Activated T-cell treated with anti-CD3 and anti-CD28 coated beads, Interleukin-2, amount 50 U/mL, for 72 hours (primary cell): ENCODE measurements at regions not wholly inside any gene's neighbourhood (a gene's known extent, or its start where the extent isn't known, plus 50 kb on each side); places are given as distances from the start of the nearest gene placed in this dataset.
"Not testable (repeated sequence)": the region's sequence is repeated elsewhere in the genome, so short reads cannot be mapped to it uniquely, and the experiment has no call there.

Source experiments
- ATAC-seq, 2 donors: fragments of 150-1000 bp; cut with Tn5 transposase; replicated peaks in 1 of 2; 2 replicates each; pipeline ENCODE4 v1.10.0; 2021; ENCODE audit warnings: moderate library complexity in 2 of 2, mild to moderate bottlenecking in 1 of 2
- DNase-seq, 2 donors: peaks; one replicate each; pipeline ENCODE4 v3.0.0; 2021 to 2022; ENCODE audit warnings: mixed read lengths in 1 of 2
- H3K27ac Mint-ChIP-seq: one replicate; pipeline ENCODE4 v1.8.0; 2022; ENCODE audit warnings: mild to moderate bottlenecking, moderate library complexity, mixed read lengths
- H3K27me3 Mint-ChIP-seq: one replicate; pipeline ENCODE4 v1.8.0; 2022; ENCODE audit warnings: low read depth, mixed read lengths
- H3K36me3 Mint-ChIP-seq, 2 donors: one replicate each; pipeline ENCODE4 v1.8.0; 2022; ENCODE audit warnings: mixed read lengths in 2 of 2, mild to moderate bottlenecking in 1 of 2; ENCODE audit not compliant: insufficient read depth in 2 of 2
- H3K4me1 Mint-ChIP-seq: one replicate; pipeline ENCODE4 v1.8.0; 2022; ENCODE audit warnings: low read depth, mixed read lengths
- H3K4me3 Mint-ChIP-seq, 2 donors: one replicate each; pipeline ENCODE4 v1.8.0; 2022; ENCODE audit warnings: mild to moderate bottlenecking in 2 of 2, mixed read lengths in 2 of 2, moderate library complexity in 2 of 2
- H3K9me3 Mint-ChIP-seq, 2 donors: one replicate each; pipeline ENCODE4 v1.8.0; 2022; ENCODE audit warnings: mixed read lengths in 2 of 2

- no peak for ATAC-seq
Measured at GRCh38 chr5:165029099-165029870, 1523.9 kb downstream of the MAT2B start.

GRCh38 chr5:165030971-165031370 lies 1525.6 kb downstream of the MAT2B start:
- H3K4me3 Mint-ChIP-seq = no peak overlapping the region
- no peak for ATAC-seq

More at GRCh38 chr5:165029099-165029870, 1523.9 kb downstream of the MAT2B start:
- Mint-ChIP-seq H3K27me3 (no peaks in the 10 kb centered on the region), H3K9me3 (peaks cover 0 to 9% of the 10 kb centered on the region in 2 donors), H3K27ac (no peak overlapping the region), H3K4me1 (no peaks in the 10 kb centered on the region), H3K4me3 (no peak overlapping the region), H3K36me3 (peaks cover 0 to 2% of the 10 kb centered on the region in 2 donors)
- DNase-seq = no peak

GRCh38 chr5:165031371-165031770 lies 1526.0 kb downstream of the MAT2B start:
- ATAC-seq = no peak
- Mint-ChIP-seq H3K4me1 (no peaks in the 10 kb centered on the region), H3K27ac (no peak overlapping the region), H3K4me3 (no peak overlapping the region), H3K27me3 (no peaks in the 10 kb centered on the region), H3K36me3 (peaks cover 0 to 2% of the 10 kb centered on the region in 2 donors), H3K9me3 (peaks cover 0 to 10% of the 10 kb centered on the region in 2 donors)
- no peak for DNase-seq

More at GRCh38 chr5:165030971-165031370, 1525.6 kb downstream of the MAT2B start:
- peaks cover 0 to 2% of the 10 kb centered on the region in 2 donors for H3K36me3 Mint-ChIP-seq
- H3K4me1 Mint-ChIP-seq = no peaks in the 10 kb centered on the region
- H3K27ac Mint-ChIP-seq = no peak overlapping the region
- no peak for DNase-seq
- H3K27me3 Mint-ChIP-seq = no peaks in the 10 kb centered on the region
- H3K9me3 Mint-ChIP-seq = peaks cover 0 to 10% of the 10 kb centered on the region in 2 donors

DNA sequence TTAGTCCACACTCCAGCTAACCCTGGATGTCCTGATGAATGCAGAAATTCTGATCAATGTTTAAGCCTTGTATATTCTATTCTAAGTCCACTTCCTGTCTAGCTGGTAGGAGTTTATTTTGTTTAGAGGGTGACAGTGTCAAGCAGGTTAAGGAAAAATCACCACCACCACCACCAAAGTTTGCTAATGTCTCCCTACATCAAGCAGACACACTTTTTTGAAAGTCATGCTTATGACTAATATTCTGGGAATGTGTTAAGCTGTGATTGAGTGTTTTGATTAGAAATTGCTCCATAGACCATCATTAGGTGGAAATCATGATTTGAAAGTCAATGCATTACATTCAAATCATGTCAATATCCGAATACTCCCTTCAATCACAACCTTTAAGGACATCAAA lies 1530.1 kb downstream of the MAT2B start:
- no peaks in the 10 kb centered on the region for H3K36me3 Mint-ChIP-seq
- H3K27me3 Mint-ChIP-seq = no peaks in the 10 kb centered on the region
- H3K4me3 Mint-ChIP-seq = no peak overlapping the region
- ATAC-seq = no peak
- DNase-seq = no peak
- peaks cover 0 to 12% of the 10 kb centered on the region in 2 donors for H3K9me3 Mint-ChIP-seq
- H3K4me1 Mint-ChIP-seq = no peaks in the 10 kb centered on the region
- H3K27ac Mint-ChIP-seq = no peak overlapping the region

- H3K36me3 Mint-ChIP-seq = no peaks in the 10 kb centered on the region
- no peaks in the 10 kb centered on the region for H3K27me3 Mint-ChIP-seq
- DNase-seq (no peak), ATAC-seq (no peak)
- peaks cover 1 to 11% of the 10 kb centered on the region in 2 donors for H3K9me3 Mint-ChIP-seq
- H3K27ac Mint-ChIP-seq = no peak overlapping the region
- H3K4me1 Mint-ChIP-seq = no peaks in the 10 kb centered on the region
- H3K4me3 Mint-ChIP-seq = no peak overlapping the region
Measured at GRCh38 chr5:165039748-165040147, 1534.3 kb downstream of the MAT2B start.

DNA sequence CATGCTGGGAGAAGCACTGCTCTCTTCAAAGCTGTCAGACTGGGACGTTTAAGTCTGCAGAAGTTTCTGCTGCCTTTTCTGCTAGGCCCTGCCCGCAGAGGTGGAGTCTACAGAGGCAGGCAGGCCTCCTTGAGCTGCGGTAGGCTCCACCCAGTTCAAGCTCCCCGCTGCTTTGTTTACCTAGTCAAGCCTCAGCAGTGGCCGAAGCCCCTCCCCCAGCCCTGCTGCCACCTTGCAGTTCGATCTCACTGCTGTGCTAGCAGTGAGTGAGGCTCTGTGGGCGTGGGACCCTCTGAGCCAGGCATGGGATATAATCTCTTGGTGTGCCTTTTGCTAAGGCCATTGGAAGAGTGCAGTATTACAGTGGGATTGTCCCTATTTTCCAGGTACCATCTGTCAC lies 1540.5 kb downstream of the MAT2B start:
- not testable (repeated sequence) for H3K36me3 Mint-ChIP-seq, H3K4me1 Mint-ChIP-seq, H3K4me3 Mint-ChIP-seq, DNase-seq, H3K9me3 Mint-ChIP-seq, H3K27ac Mint-ChIP-seq, H3K27me3 Mint-ChIP-seq, ATAC-seq

DNA sequence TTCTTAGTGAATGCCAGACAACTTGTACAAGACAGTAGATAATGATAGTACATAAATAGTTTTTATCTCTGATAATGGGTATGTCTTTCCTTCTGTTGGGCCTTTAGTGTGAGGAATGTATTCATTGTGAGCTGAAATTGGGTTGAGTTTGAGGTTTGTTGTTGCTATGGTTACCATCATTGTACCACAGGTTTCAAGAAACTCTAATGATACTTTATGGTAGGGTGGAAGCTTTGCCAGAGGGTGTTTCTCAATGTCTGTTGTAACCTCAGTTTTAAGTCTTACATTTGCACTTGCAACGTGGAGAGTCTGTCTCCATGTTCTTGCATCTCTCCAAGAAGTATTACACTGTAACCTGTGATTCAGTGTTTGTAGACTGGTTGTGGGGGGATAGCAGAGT lies 1550.1 kb downstream of the MAT2B start:
- Mint-ChIP-seq H3K9me3 (peaks cover 3 to 6% of the 10 kb centered on the region in 2 donors), H3K27me3 (no peaks in the 10 kb centered on the region), H3K4me1 (no peaks in the 10 kb centered on the region), H3K4me3 (no peak overlapping the region), H3K36me3 (no peaks in the 10 kb centered on the region), H3K27ac (no peak overlapping the region)
- ATAC-seq (no peak), DNase-seq (no peak)

GRCh38 chr5:165057145-165057544 lies 1551.7 kb downstream of the MAT2B start:
- no peak for DNase-seq
- Mint-ChIP-seq H3K27ac (no peak overlapping the region), H3K4me1 (no peaks in the 10 kb centered on the region), H3K4me3 (no peak overlapping the region), H3K36me3 (no peaks in the 10 kb centered on the region), H3K27me3 (no peaks in the 10 kb centered on the region), H3K9me3 (peaks cover 5 to 6% of the 10 kb centered on the region in 2 donors)
- no peak for ATAC-seq

DNA sequence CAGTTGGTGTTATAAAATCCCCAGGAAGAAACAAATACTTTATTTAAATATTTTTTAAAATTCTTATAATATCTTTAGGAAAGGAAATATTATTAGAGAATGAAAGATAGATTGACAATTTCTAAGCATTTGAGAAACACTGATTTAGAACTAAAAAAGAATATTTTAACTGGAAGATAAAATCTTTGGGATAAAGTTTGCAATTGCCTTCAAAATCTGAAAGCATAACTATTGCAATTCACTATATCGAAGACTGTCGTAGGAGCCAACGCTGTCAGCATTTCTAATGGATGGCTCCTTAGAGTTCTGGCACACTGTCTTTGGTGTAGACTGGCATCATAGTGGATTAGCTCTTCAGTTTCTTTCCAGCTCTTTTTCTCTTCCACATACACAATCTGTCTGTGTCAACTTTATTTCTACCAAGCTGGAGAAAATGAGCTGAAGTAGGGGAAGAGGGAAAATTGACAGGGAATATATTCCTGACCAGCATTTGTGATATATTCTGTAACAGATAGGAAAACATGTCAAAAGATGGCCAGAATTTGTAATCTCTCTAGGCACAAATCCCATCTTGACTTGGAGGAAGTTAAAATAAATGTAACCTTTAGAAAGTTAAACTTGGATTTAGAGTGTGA lies 1561.4 kb downstream of the MAT2B start:
- DNase-seq (no peak), ATAC-seq (no peak)
- peaks cover 14 to 15% of the 10 kb centered on the region in 2 donors for H3K9me3 Mint-ChIP-seq
- no peaks in the 10 kb centered on the region for H3K4me1 Mint-ChIP-seq
- H3K27me3 Mint-ChIP-seq = no peaks in the 10 kb centered on the region
- H3K27ac Mint-ChIP-seq = no peak overlapping the region
- H3K4me3 Mint-ChIP-seq = no peak overlapping the region
- no peaks in the 10 kb centered on the region for H3K36me3 Mint-ChIP-seq

GRCh38 chr5:165076686-165077085 lies 1571.3 kb downstream of the MAT2B start:
- no peak for ATAC-seq

GRCh38 chr5:165079389-165079788 lies 1574.0 kb downstream of the MAT2B start:
- no peaks in the 10 kb centered on the region for H3K27me3 Mint-ChIP-seq

More at GRCh38 chr5:165076686-165077085, 1571.3 kb downstream of the MAT2B start:
- Mint-ChIP-seq H3K4me3 (no peak overlapping the region), H3K27ac (no peak overlapping the region), H3K36me3 (peaks cover 0 to 2% of the 10 kb centered on the region in 2 donors), H3K4me1 (no peaks in the 10 kb centered on the region), H3K9me3 (peaks cover 6 to 21% of the 10 kb centered on the region in 2 donors), H3K27me3 (no peaks in the 10 kb centered on the region)
- DNase-seq = no peak

GRCh38 chr5:165083394-165083793 lies 1578.0 kb downstream of the MAT2B start:
- no peak for ATAC-seq
- H3K27me3 Mint-ChIP-seq = no peaks in the 10 kb centered on the region
- H3K27ac Mint-ChIP-seq = no peak overlapping the region

More at GRCh38 chr5:165079389-165079788, 1574.0 kb downstream of the MAT2B start:
- no peak overlapping the region for H3K27ac Mint-ChIP-seq
- no peak for DNase-seq
- H3K4me3 Mint-ChIP-seq = no peak overlapping the region
- no peaks in the 10 kb centered on the region for H3K4me1 Mint-ChIP-seq
- no peaks in the 10 kb centered on the region for H3K36me3 Mint-ChIP-seq
- no peak for ATAC-seq
- H3K9me3 Mint-ChIP-seq = peaks cover 0 to 7% of the 10 kb centered on the region in 2 donors

GRCh38 chr5:165086465-165086864 lies 1581.0 kb downstream of the MAT2B start:
- no peak overlapping the region for H3K27ac Mint-ChIP-seq
- DNase-seq (no peak), ATAC-seq (no peak)
- H3K4me1 Mint-ChIP-seq = no peaks in the 10 kb centered on the region
- H3K36me3 Mint-ChIP-seq = no peaks in the 10 kb centered on the region
- no peaks in the 10 kb centered on the region for H3K27me3 Mint-ChIP-seq
- no peak overlapping the region for H3K4me3 Mint-ChIP-seq
- peaks cover 0 to 5% of the 10 kb centered on the region in 2 donors for H3K9me3 Mint-ChIP-seq

More at GRCh38 chr5:165083394-165083793, 1578.0 kb downstream of the MAT2B start:
- H3K9me3 Mint-ChIP-seq = peaks cover 0 to 5% of the 10 kb centered on the region in 2 donors
- DNase-seq = no peak
- no peaks in the 10 kb centered on the region for H3K4me1 Mint-ChIP-seq
- H3K4me3 Mint-ChIP-seq = no peak overlapping the region
- H3K36me3 Mint-ChIP-seq = no peaks in the 10 kb centered on the region
